SK-N-SH (cell line): ENCODE measurements at regions not wholly inside any gene's neighbourhood (a gene's known extent, or its start where the extent isn't known, plus 50 kb on each side); places are given as distances from the start of the nearest gene placed in this dataset.

Source experiments
- CTCF ChIA-PET: fragments of 300-600, 350-600 bp; formaldehyde crosslinking; extraction: SDS; loops from one replicate; lab custom pipeline; 2021; lab: Yijun Ruan, JAX
- POLR2A ChIA-PET: fragments of 350-600 bp; sonication (Branson Sonifier 250); formaldehyde crosslinking; extraction: SDS; loops from one replicate; lab custom pipeline; 2020; ENCODE audit warnings: antibody characterized with exemption, inconsistent platforms; lab: Yijun Ruan, JAX
- DNase-seq: peaks from one replicate; pipeline ENCODE4 v3.0.0; 2012
- H2AFZ ChIP-seq: fragments of 200-600 bp; sonication (generic); 2 replicates; pipeline ENCODE4 v1.8.1; 2016; ENCODE audit warnings: antibody characterized with exemption, mild to moderate bottlenecking, low read depth
- H3F3A ChIP-seq: fragments of 200-600 bp; sonication (generic); replicated peaks from 2 replicates; pipeline ENCODE3; 2016; ENCODE audit warnings: antibody characterized with exemption, mild to moderate bottlenecking; ENCODE audit not compliant: insufficient read depth
- H3K27ac ChIP-seq, 2 experiments: fragments of 200-500 bp in 1 of 2; fragments of 200-600 bp in 1 of 2; sonication (Bioruptor generic) in 1 of 2; sonication (generic), shearing (Covaris generic) in 1 of 2; 2 replicates each; pipeline versions ENCODE4 v1.5.1 to v1.6.1; 2014 to 2016; ENCODE audit warnings: low read depth in 2 of 2, inconsistent platforms in 1 of 2, low read length in 1 of 2, mild to moderate bottlenecking in 1 of 2, mixed read lengths in 1 of 2
- H3K27me3 ChIP-seq: fragments of 200-600 bp; sonication (generic), shearing (Covaris generic); 2 replicates; pipeline ENCODE4 v1.6.1; 2016; ENCODE audit warnings: mixed run types; ENCODE audit not compliant: insufficient read depth
- H3K36me3 ChIP-seq, 2 experiments: fragments of 200-500 bp in 1 of 2; fragments of 200-600 bp in 1 of 2; sonication (Bioruptor generic) in 1 of 2; sonication (generic) in 1 of 2; replicated peaks in 1 of 2; 2 replicates each; pipeline versions ENCODE3 to v1.5.1; 2014 to 2016; ENCODE audit warnings: low read length in 1 of 2, mild to moderate bottlenecking in 1 of 2; ENCODE audit not compliant: insufficient read depth in 2 of 2, control insufficient read depth in 1 of 2
- H3K4me1 ChIP-seq, 2 experiments: fragments of 200-500 bp in 1 of 2; fragments of 200-600 bp in 1 of 2; sonication (Bioruptor generic) in 1 of 2; sonication (generic), shearing (Covaris generic) in 1 of 2; 2 replicates each; pipeline versions ENCODE4 v1.5.1 to v1.6.1; 2014 to 2016; ENCODE audit warnings: low read depth in 1 of 2, low read length in 1 of 2, mixed run types in 1 of 2; ENCODE audit not compliant: insufficient read depth in 2 of 2, control insufficient read depth in 1 of 2
- H3K4me2 ChIP-seq: fragments of 200-600 bp; sonication (generic), shearing (Covaris generic); 2 replicates; pipeline ENCODE4 v1.6.1; 2017; ENCODE audit warnings: mixed run types
- H3K4me3 ChIP-seq, 2 experiments: fragments of 200-500 bp in 1 of 2; fragments of 200-600 bp in 1 of 2; sonication (Bioruptor generic) in 1 of 2; sonication (generic), shearing (Covaris generic) in 1 of 2; 2 replicates each; pipeline versions ENCODE4 v1.5.1 to v1.8.1; 2014 to 2016; ENCODE audit warnings: low read depth in 2 of 2, inconsistent platforms in 1 of 2, low read length in 1 of 2, mild to moderate bottlenecking in 1 of 2, mixed read lengths in 1 of 2, moderate library complexity in 1 of 2
- H3K79me2 ChIP-seq: fragments of 200-600 bp; sonication (generic); 2 replicates; pipeline ENCODE4 v1.8.1; 2017; ENCODE audit warnings: mild to moderate bottlenecking; ENCODE audit not compliant: insufficient read depth
- H3K9ac ChIP-seq: fragments of 200-600 bp; sonication (generic); 2 replicates; pipeline ENCODE4 v1.6.1; 2017; ENCODE audit warnings: mixed run types
- H3K9me2 ChIP-seq: fragments of 200-600 bp; sonication (generic); 2 replicates; pipeline ENCODE4 v1.6.1; 2017; ENCODE audit warnings: mixed run types
- H3K9me3 ChIP-seq: fragments of 200-600 bp; sonication (generic); 2 replicates; pipeline ENCODE4 v1.6.1; 2017; ENCODE audit warnings: mixed run types, mild to moderate bottlenecking, moderate library complexity
- H4K20me1 ChIP-seq: fragments of 200-600 bp; sonication (generic); 2 replicates; pipeline ENCODE4 v1.6.1; 2017; ENCODE audit warnings: mild to moderate bottlenecking, mixed run types; ENCODE audit not compliant: insufficient read depth
- CTCF ChIP-seq: fragments of 200-600 bp; sonication (generic); IDR thresholded peaks from 2 replicates; pipeline ENCODE4 v1.6.1; 2017; ENCODE audit warnings: antibody characterized with exemption, mild to moderate bottlenecking, moderate library complexity
- ELF1 ChIP-seq: IDR thresholded peaks from 2 replicates; pipeline ENCODE4 v1.4.0; 2012
- EZH2phosphoT487 ChIP-seq: fragments of 200-600 bp; sonication (generic); IDR thresholded peaks from 2 replicates; pipeline ENCODE4 v1.6.1; 2017; ENCODE audit warnings: low read depth, mixed run types, mild to moderate bottlenecking, antibody characterized with exemption, moderate library complexity, borderline replicate concordance
- FOXJ3 ChIP-seq: sonication (generic); formaldehyde crosslinking; IDR thresholded peaks from 2 replicates; pipeline ENCODE4 v1.5.1; 2020; ENCODE audit warnings: mild to moderate bottlenecking, missing genetic modification reagents
- FOXM1 ChIP-seq: IDR thresholded peaks from 2 replicates; pipeline ENCODE4 v1.4.0; 2012; ENCODE audit warnings: low read depth, mild to moderate bottlenecking
- JUND ChIP-seq: IDR thresholded peaks from 2 replicates; pipeline ENCODE4 v1.4.0; 2012
- MEF2A ChIP-seq: IDR thresholded peaks from 2 replicates; pipeline ENCODE4 v1.4.0; 2012; ENCODE audit warnings: low read depth, borderline replicate concordance
- MXI1 ChIP-seq: IDR thresholded peaks from 2 replicates; pipeline ENCODE4 v1.6.1; 2012; ENCODE audit warnings: mild to moderate bottlenecking, low read depth, low read length, improper control_type of control experiment
- POLR2AphosphoS5 ChIP-seq: IDR thresholded peaks from 2 replicates; pipeline ENCODE4 v1.6.1; 2012; ENCODE audit warnings: low read depth, low read length
- RAD21 ChIP-seq: IDR thresholded peaks from 2 replicates; pipeline ENCODE4 v1.6.1; 2012; ENCODE audit warnings: mild to moderate bottlenecking, low read length
- REST ChIP-seq: IDR thresholded peaks from 2 replicates; pipeline ENCODE4 v1.6.1; 2012; ENCODE audit warnings: mild to moderate bottlenecking, low read depth, low read length, moderate library complexity
- RFX5 ChIP-seq: IDR thresholded peaks from 2 replicates; pipeline ENCODE4 v1.6.1; 2012; ENCODE audit warnings: mild to moderate bottlenecking, improper control_type of control experiment, low read length
- SIN3A ChIP-seq: IDR thresholded peaks from 2 replicates; pipeline ENCODE4 v1.6.1; 2012; ENCODE audit warnings: low read depth, mild to moderate bottlenecking, low read length, moderate library complexity, borderline replicate concordance
- SMC3 ChIP-seq: IDR thresholded peaks from 2 replicates; pipeline ENCODE4 v1.6.1; 2012; ENCODE audit warnings: low read depth, low read length, improper control_type of control experiment
- TAF1 ChIP-seq: IDR thresholded peaks from 2 replicates; pipeline ENCODE4 v1.6.1; 2012; ENCODE audit warnings: low read depth, mild to moderate bottlenecking, low read length, moderate library complexity, borderline replicate concordance
- WGBS: methylation state at CpG from one replicate; pipeline ENCODE4 v1.1.6; 2017; ENCODE audit warnings: low lambda C conversion rate; 5-methylcytosine and 5-hydroxymethylcytosine counted together
- TF ChIP-seq, protein P1 (sequence below): IDR thresholded peaks from 2 replicates; pipeline ENCODE4; 2012
- TF ChIP-seq, protein P2 (sequence below): fragments of 150-350 bp; IDR thresholded peaks from 2 replicates; pipeline ENCODE4 v1.6.1; 2016; ENCODE audit warnings: mild to moderate bottlenecking, low read depth, low read length
- TF ChIP-seq, protein P3 (sequence below): fragments of 150-350 bp; IDR thresholded peaks from 2 replicates; pipeline ENCODE4 v1.6.1; 2017; ENCODE audit warnings: antibody characterized with exemption, low read length, low read depth, borderline replicate concordance
- TF ChIP-seq, protein P4 (sequence below): IDR thresholded peaks from 2 replicates; pipeline ENCODE4 v1.4.0; 2012; ENCODE audit warnings: low read depth, borderline replicate concordance
- TF ChIP-seq, protein P5 (sequence below): IDR thresholded peaks from 2 replicates; pipeline ENCODE4 v1.4.0; 2012; ENCODE audit warnings: low read depth

DNA sequence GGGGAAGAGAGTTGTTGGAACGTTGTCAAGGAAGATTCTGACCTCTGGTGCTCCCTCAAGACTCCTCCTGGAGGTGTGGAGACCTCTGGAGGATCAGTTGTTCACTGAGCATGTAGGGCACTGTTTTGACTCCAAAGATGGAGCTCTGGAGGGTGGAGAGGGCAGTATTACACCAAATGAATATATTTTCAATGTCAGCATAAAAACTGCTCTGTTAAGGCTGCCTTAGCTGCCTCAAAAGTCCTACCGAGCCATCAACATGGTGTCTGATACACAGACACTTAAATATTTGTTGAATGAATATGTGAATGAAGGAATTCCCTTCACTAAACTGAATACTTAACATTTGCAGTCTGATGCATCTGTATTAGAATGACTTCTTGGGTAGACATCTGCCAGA is 144.2 kb upstream of the SPON1 start:
- Histone ChIP-seq H2AFZ (no peak overlapping the region), H3K27me3 (no peaks in the 10 kb centered on the region), H3F3A (no peaks in the 10 kb centered on the region)
- no peak for TF ChIP-seq MXI1
- TF ChIP-seq, protein P1, sequence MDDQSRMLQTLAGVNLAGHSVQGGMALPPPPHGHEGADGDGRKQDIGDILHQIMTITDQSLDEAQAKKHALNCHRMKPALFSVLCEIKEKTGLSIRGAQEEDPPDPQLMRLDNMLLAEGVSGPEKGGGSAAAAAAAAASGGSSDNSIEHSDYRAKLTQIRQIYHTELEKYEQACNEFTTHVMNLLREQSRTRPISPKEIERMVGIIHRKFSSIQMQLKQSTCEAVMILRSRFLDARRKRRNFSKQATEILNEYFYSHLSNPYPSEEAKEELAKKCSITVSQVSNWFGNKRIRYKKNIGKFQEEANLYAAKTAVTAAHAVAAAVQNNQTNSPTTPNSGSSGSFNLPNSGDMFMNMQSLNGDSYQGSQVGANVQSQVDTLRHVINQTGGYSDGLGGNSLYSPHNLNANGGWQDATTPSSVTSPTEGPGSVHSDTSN: no peak
- TF ChIP-seq EZH2phosphoT487: no peak
- TF ChIP-seq REST: no peak
- TF ChIP-seq, protein P2, sequence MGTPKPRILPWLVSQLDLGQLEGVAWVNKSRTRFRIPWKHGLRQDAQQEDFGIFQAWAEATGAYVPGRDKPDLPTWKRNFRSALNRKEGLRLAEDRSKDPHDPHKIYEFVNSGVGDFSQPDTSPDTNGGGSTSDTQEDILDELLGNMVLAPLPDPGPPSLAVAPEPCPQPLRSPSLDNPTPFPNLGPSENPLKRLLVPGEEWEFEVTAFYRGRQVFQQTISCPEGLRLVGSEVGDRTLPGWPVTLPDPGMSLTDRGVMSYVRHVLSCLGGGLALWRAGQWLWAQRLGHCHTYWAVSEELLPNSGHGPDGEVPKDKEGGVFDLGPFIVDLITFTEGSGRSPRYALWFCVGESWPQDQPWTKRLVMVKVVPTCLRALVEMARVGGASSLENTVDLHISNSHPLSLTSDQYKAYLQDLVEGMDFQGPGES: no peak
- TF ChIP-seq, protein P3, sequence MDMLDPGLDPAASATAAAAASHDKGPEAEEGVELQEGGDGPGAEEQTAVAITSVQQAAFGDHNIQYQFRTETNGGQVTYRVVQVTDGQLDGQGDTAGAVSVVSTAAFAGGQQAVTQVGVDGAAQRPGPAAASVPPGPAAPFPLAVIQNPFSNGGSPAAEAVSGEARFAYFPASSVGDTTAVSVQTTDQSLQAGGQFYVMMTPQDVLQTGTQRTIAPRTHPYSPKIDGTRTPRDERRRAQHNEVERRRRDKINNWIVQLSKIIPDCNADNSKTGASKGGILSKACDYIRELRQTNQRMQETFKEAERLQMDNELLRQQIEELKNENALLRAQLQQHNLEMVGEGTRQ: no peak
- TF ChIP-seq FOXM1: no peak
- no peak for TF ChIP-seq POLR2AphosphoS5
- no peak for TF ChIP-seq SIN3A
- TF ChIP-seq TAF1: no peak
- no peak for TF ChIP-seq ELF1
- TF ChIP-seq CTCF: no peak
- TF ChIP-seq, protein P4, sequence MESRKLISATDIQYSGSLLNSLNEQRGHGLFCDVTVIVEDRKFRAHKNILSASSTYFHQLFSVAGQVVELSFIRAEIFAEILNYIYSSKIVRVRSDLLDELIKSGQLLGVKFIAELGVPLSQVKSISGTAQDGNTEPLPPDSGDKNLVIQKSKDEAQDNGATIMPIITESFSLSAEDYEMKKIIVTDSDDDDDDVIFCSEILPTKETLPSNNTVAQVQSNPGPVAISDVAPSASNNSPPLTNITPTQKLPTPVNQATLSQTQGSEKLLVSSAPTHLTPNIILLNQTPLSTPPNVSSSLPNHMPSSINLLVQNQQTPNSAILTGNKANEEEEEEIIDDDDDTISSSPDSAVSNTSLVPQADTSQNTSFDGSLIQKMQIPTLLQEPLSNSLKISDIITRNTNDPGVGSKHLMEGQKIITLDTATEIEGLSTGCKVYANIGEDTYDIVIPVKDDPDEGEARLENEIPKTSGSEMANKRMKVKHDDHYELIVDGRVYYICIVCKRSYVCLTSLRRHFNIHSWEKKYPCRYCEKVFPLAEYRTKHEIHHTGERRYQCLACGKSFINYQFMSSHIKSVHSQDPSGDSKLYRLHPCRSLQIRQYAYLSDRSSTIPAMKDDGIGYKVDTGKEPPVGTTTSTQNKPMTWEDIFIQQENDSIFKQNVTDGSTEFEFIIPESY: no peak
- no peak for TF ChIP-seq RAD21
- TF ChIP-seq RFX5: no peak
- TF ChIP-seq, protein P5, sequence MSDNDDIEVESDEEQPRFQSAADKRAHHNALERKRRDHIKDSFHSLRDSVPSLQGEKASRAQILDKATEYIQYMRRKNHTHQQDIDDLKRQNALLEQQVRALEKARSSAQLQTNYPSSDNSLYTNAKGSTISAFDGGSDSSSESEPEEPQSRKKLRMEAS: no peak
- no peak for TF ChIP-seq MEF2A
- no peak for TF ChIP-seq JUND
- TF ChIP-seq FOXJ3 (CRISPR knock-in tag): no peak
- no peak for TF ChIP-seq SMC3
- TF ChIP-seq, all 33 proteins: peak for 0
- Histone ChIP-seq H3K27ac (no peak overlapping the region), H3K79me2 (no peaks in the 10 kb centered on the region), H3K9ac (no peak overlapping the region), H3K4me3 (no peak overlapping the region), H3K36me3 (no peaks in the 10 kb centered on the region), H3K9me3 (no peaks in the 10 kb centered on the region), H3K4me1 (no peaks in the 10 kb centered on the region), H3K4me2 (no peak overlapping the region), H4K20me1 (no peaks in the 10 kb centered on the region), H3K9me2 (no peaks in the 10 kb centered on the region)
- ChIA-PET POLR2A (no interaction called here), CTCF (no interaction called here)
- 2% methylated on average over 2 of the region's 2 CpGs for WGBS
- no peak for DNase-seq
